Activated T-helper 1 cell treated with Interleukin-2 at 50 U/mL for 16 hours (primary cell): ENCODE measurements at regions not wholly inside any gene's neighbourhood (a gene's known extent, or its start where the extent isn't known, plus 50 kb on each side); places are given as distances from the start of the nearest gene placed in this dataset.
"Not testable (repeated sequence)": the region's sequence is repeated elsewhere in the genome, so short reads cannot be mapped to it uniquely, and the experiment has no call there.

Source experiments
- DNase-seq: peaks from one replicate; pipeline ENCODE4 v3.0.0-alpha.2; 2020; ENCODE audit warnings: low read depth

DNA sequence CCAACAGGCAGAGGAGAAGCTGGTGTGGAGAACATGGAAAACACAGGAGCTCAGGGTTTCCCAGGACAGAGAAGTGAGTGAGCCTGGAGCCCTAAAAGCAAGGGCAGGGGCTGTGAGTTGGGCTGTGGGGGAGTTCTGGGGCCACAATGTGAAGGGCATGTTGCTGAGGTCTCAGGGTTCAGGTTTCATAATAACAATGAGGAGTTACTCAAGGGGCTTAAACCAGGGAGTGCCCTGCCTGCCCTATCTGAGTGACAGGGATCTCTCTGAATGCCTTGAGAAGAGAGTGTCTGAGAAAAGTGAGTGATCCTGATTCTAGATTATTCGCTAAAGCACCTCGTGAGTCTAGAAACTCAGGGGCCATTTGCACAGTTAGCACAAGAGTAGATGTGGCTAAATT, 129.6 kb downstream of the VPREB1 start:
- no peak for DNase-seq

DNA sequence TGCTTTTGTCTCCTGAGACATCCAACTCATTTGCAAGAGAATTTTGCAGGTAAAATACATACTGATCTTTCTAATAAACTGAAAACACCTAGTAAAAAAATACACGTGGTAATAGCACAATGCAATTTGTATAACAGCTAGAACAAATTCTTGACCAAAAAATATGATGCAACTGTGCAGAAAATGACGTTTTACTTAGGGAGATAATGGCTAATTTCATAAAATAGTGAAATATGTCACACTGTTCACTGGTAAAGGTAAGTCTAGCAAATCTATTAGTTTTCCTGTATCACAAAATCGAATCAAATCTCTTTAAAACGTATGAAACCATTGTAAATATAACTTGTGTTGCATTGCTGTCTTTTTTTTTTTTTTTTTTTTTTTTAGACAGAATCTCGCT, 130.0 kb downstream of the VPREB1 start:
- no peak for DNase-seq

DNA sequence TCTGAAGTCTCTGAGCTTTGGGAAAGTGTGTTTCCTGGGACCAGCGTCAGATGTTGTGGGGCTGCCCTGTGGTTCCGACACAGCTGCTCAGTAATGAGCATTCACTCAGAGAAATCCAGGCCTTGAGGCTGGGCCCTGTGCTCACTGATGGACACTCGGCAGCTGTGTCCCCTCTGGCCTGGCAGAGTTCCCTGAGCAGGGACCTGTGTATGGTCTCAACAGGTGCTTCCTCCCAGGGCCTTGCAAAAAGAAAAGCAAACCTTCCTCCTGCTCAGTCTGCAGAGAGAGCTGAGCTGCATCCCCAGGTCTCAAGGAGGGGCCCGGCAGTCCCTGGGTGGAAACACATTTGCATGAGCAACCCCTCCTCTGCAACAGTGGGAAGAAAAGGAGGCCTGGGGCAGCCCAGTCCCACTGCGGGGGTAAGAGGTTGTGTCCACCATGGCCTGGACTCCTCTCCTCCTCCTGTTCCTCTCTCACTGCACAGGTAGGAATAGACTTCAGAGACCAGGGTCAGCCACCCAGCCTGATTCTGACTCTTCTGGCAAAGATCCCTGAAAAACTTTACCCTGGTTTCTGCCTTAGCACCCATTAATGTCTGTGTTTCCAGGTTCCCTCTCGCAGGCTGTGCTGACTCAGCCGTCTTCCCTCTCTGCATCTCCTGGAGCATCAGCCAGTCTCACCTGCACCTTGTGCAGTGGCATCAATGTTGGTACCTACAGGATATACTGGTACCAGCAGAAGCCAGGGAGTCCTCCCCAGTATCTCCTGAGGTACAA, 131.2 kb downstream of the VPREB1 start:
- no peak for DNase-seq

DNA sequence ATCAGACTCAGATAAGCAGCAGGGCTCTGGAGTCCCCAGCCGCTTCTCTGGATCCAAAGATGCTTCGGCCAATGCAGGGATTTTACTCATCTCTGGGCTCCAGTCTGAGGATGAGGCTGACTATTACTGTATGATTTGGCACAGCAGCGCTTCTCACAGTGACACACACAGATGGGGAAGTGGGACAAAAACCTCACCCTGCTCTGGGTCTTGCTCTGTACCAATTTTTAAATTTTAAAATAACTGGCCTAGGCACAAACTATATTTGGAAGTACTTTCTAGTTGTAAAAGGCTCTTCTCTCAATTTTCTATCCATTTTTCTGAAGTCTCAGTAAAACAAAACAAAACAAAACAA, 131.7 kb downstream of the VPREB1 start:
- DNase-seq = no peak

DNA sequence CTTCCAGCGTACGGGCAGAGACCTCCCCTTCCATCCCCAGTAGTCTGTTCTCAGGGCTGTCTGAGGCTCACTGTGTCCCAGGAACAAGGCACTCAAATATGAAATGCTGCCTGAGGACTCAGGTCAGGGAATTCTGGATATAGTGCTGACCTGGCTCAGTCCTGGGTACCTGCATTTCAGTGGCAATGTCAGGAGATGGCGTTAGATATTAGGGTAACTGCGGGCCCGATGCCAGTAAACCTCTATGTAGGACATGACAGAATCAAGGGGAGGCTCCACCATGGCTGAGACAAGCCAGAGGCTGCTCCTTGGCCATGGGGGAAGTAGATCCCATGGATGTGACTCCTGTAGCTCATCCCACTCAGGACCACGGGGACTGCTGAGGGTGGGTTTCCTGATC, 131.7 kb downstream of the ZNF280B start:
- DNase-seq = not testable (repeated sequence)

DNA sequence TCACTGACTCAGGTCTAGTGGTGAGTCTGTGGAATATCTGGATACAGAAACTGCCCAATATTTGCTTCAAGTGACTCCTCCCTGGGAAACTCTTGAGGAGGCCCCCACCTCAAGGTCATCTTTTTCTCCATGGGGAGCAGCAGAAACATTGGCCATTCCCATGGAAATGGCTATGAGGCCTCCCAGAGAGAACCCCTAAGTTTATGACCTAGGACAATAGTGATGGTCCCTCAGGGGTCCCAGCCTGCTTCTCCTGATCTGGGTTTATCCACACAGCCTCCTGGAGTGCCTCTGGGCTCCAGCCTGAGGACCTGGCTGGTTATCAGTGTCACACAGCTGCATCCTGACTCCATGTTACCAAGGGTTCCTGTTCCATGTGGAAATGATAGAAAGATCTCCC, 131.2 kb downstream of the ZNF280B start:
- no peak for DNase-seq

DNA sequence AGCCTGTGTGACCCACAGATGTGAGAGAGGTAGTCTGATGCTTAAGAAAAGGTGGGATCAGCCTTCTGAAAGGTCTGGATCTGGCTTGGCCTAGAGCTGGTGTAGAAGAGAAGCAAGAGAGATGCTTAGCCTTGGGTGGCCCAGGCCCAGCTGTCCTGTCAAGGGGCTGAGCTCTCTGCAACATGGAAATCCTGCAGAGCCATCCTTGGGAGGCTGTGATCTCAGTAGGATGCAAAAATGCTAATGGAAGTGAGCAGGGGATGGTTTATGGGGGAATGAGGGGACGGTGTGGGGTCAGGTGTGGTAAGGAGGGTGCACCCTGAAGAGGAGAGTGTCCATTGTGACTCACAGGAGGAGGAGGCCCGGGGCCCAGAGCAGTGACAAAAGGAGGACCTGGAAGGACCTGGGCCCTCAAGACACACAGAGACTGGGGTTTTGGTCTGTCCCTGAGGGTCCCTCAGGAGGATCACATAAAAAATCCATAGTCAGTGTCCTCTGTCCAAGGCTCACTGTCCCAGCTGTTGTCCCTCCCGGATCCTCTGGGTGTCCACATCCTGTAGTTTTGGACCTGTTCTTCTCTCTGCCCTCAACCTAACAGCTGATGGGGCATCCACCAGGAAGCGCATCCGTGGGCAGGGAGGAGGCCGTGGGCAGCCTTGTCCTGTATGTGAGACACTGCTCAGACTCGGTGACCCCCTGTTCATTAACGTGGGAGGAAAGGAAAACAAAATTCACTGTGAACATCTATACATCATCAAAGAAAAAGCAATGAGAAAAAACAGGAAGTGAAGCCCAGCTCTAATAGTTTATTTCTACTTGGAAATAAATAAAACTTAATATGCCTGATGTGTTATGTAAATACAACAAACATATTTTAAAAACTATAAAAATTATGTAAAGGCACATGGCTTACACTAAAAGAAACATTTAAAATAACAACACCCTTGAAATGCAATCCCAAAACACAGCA, 129.8 kb downstream of the ZNF280B start:
- DNase-seq = no peak

DNA sequence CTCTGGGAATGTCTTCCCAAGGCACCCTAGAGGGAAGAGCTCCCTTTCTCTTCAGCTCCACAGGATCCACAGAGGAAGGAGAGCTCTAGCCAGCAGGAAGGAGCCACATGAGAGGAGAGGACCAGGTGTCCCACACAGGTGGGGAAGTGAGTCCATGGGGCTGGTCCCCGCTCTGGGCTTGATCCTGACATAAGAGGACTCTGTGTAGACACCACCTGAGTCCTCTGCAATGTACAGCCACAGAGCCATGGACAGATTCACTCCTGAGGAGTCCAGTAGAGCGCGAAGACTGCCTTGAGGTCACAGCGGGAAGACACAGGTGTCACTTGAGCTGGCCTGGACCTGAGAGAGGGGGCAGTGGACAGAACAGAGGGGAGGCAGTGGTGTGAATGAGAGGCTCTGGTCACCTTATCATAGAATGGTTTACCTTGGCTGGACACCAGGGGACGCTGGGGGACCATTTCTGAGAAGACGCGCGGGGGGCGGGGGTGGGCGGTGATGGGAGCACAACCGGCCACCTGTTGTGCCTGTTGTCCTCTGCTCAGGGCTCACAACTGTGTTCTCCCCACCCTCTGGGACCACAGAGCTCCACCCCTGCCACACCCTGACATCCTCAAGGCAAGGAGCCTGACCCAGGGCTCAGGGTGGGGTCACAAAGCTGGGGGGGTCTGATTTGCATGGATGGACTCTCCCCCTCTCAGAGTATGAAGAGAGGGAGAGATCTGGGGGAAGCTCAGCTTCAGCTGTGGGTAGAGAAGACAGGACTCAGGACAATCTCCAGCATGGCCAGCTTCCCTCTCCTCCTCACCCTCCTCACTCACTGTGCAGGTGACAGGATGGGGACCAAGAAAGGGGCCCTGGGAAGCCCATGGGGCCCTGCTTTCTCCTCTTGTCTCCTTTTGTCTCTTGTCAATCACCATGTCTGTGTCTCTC, 128.2 kb downstream of the ZNF280B start:
- no peak for DNase-seq

DNA sequence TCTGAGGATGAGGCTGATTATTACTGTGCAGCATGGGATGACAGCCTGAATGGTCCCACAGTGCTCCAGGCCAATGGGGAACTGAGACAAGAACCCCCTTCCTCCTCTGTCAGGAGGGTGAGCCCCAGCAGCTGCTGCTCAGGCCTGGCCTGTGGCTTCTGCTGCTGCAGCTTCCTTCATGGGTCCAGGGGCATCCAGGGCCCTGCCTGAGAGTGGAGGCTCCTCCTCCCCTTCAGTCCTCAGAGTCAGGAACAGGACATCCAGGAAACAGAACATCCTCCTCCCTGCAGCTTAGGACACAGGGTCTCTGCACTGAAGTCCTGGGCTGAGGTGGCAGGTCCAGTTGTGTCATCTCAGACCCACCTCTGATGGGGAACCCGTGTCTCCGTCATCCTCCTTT, 127.2 kb downstream of the ZNF280B start:
- DNase-seq = not testable (repeated sequence)

DNA sequence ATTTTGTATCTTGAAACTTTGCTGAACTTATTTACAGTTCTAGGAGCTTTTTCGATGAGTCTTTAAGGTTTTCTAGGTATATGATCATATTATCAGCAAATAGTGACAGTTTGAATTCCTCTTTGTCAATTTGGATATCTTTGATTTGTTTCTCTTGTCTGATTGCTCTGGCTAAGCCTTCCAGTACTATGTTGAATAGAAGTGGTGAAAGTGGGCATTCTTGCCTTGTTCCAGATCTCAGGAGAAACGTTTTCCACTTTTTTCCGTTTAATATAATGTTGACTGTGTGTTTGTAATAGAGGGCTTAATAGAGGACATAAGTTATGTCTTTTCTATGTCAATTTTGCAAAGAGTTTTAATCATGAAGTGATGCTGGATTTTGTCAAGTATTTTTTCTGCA, 124.3 kb downstream of the ZNF280B start:
- DNase-seq = no peak

DNA sequence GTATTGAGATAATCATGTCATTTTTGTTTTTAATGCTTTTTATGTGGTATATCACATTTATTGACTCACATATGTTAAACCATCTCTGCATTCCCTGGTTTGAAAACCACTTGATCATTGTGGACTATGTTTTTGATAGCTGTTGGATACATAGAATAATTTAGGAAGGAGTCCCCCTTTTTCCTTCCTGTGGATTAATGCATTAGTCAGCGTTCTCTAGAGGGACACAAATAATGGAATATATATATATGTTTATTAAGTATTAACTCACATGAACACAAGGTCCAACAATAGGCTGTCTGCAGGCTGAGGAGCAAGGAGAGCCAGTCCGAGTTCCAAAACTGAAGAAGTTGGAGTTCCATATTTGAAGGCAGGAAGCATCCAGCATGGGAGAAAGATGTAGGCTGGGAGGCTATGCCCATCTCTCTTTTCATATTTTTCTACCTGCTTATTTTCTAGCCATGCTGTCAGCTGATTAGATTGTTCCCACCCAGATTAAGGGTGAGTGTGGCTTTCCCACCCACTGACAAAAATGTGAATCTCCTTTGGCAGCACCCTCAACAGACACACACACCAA, 123.8 kb downstream of the ZNF280B start:
- no peak for DNase-seq

DNA sequence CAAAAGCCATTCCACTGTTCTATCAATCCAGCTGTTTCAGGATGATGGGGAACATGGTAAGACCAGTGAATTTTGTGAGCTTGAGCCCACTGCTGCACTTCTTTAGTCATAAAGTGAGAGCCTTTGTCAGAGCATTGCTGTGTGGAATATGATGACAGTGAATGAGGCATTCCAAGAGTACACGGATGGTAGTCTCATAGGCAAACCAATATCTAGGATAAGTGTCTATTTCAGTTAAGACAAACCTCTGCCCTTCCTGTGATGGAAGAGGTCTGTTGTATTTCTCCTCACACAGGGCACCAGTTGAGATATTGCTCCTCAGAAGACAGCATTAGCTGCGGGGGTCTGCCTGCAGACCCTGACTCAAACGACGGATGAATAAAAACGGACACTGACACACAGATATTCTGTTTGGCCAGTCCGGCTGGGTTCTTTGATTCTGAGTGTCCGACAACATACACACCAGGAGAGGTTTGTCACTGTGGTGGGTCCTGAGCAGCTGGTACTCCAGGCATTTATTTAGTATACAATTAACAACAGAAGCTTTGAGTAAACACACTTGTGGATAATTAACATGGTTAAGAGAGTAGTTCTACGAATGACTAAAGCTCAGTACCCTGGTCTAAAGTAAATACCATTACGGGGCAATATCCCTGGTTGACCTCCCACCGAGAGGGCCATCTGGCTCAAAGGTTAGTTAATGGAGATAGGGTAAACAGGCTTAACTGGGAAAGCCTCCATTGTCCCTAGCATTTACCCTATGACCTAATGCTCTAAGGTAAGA, 121.7 kb downstream of the ZNF280B start:
- no peak for DNase-seq

DNA sequence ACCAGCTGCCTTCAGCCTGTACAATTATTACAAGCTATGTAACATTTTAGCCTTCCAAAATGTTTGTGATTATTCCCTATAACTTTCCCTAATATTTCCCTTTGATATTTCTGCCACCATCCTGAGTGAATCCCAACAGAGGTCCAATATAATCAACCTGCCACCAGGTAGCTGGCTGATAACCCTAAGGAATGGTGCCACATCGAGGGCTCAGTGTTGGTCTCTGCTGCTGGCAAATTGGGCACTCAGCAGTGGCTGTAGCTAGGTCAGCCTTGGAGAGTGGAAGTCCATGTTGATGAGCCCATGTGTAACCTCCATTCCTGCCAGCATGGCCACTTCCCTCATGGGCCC, 121.2 kb downstream of the ZNF280B start:
- DNase-seq = no peak

DNA sequence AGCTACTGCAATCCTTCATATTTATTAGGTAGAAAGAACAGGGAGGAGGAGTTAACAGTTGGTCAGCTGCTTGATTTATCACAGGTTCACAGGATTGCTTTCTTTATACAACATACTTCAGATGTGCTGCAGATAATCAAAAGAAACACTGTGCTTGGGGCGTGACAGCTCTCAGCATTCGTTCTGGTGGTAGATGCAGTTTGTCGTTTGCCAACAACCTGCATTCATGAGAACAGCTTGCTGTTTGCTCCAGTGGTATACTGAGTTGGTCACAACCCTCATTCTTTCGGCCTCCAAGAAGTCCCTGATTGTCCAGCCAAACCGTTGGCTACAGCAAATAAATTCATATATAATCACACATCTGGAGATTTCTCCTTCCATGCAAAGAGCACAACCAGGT, 120.5 kb downstream of the ZNF280B start:
- no peak for DNase-seq

DNA sequence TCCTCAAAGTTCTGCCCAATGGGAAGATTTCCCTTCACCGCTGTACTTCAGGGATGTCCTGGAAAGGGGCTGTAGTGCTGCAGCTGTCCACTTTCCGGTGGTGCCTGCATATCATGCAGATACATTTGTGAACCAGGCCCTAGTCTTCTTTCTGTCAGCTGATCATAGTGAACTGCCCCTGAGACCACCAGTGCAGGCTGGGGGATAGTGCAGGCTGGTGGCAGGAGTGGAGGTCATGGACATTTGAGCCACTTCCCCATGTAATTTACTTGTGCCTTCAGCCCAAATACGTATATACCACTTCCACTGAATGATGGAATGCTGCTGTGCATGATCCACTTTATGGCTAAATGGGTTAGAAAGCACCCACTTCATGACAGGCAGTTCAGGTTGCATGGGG, 120.0 kb downstream of the ZNF280B start:
- no peak for DNase-seq

DNA sequence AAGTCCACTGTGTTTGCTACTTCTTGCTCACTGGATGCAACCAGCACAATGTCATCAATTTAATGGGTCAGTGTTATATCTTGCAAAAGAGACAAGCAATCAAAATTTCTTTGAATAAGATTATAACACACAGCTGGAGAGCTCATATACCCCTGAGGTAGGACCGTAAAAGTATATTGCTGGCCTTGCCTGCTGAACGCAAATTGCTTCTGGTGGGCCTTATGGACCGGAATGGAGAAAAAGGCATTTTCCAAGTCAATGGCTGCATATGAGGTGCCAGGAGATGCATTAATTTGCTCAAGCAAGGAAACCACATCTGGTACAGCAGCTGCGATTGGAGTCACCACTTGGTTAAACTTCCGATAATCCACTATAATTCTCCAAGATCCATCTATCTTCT, 119.1 kb downstream of the ZNF280B start:
- DNase-seq = no peak

DNA sequence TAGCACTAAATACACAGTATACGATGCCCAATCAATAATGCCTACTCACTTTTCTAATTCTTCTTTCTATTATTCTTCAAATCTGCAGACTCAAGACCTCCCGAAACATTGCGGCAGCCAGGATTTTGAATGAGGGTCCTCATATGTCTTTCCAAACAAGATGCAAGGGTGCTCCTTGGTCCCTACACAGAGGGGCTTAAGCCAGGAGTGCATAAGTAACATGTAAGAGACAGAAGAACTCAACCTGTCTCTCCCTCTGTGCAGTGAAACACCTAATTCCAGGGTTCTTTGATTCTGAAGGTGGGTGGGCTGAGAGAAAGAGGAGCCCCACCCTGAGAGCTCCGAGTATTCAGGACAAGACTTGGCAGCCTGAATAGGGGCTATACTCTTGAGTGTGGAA, 117.6 kb downstream of the ZNF280B start:
- DNase-seq = no peak

DNA sequence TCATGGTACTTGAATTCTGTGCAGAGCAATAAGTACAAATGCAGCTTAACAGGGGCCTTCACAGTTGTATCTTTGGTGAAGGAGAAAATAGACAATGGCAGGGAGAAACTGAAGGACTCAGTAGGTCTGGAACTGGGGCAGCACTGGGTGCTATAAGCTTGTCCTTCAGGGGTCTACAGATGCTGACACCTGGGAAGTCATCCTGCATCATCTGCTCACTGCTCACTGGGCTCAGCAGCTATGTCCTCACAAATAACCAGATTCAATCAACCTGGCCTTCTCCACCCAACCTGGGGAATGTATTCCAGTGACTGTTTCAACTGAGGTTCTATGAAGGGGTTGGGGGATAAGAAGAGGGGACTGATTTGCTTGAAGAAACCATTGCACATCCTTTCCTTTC, 117.0 kb downstream of the ZNF280B start:
- no peak for DNase-seq

DNA sequence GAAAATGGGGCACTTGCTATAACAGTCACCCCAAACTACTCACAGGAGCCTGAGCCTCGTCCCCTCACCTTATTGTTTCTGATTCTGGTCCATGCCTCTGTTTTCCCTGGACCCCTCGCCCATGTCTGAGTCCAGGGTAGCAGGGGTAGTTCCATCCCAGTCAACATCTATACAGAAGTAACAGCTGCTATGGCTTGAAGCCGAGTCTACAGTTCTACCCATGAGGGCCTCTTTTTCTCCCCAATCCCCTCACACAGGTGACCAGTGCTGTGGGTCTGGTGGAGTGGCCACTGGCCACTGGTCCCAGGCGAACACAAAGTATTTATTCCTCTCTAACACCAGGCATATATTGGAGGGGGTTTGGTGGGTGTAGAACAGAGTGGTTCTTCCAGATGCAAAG, 116.4 kb downstream of the ZNF280B start:
- no peak for DNase-seq

DNA sequence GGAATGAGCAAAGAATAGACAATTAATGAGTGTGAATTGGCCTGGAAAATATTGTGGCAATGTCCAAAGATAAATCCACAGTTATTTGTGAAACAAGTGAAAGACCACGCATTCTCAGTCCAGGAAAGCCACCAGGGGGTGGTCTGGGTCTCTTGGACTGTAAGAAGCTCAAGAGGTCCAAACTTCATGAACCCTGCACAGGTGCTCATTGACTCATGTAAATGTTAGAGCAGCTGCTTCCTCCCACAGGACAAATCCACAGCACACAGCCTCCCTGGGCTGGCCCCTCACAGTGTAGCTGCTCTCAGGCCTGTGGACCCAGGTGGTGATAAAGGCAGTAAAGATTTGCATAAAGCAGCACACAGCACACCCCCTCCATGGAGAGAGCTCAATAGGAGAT, 114.0 kb downstream of the ZNF280B start:
- DNase-seq = no peak

DNA sequence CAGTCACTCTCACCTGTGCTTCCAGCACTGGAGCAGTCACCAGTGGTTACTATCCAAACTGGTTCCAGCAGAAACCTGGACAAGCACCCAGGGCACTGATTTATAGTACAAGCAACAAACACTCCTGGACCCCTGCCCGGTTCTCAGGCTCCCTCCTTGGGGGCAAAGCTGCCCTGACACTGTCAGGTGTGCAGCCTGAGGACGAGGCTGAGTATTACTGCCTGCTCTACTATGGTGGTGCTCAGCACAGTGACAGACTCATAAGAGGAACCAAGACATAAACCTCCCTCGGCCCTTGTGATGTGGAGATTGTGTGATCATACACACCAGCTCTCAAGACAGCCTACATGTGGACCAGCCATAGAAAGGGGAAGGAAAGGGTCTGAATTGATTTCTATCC, 113.3 kb downstream of the ZNF280B start:
- no peak for DNase-seq
